HG02840 (cell line): ENCODE measurements at regions not wholly inside any gene's neighbourhood (a gene's known extent, or its start where the extent isn't known, plus 50 kb on each side); places are given as distances from the start of the nearest gene placed in this dataset.

Experiments
- ATAC-seq: cut with Tn5 transposase; IDR thresholded peaks from one replicate; pipeline ENCODE4 v1.9.1; 2021; ENCODE audit warnings: mild to moderate bottlenecking, moderate library complexity, moderate number of reproducible peaks; ENCODE audit not compliant: unreplicated experiment, low FRiP score

DNA sequence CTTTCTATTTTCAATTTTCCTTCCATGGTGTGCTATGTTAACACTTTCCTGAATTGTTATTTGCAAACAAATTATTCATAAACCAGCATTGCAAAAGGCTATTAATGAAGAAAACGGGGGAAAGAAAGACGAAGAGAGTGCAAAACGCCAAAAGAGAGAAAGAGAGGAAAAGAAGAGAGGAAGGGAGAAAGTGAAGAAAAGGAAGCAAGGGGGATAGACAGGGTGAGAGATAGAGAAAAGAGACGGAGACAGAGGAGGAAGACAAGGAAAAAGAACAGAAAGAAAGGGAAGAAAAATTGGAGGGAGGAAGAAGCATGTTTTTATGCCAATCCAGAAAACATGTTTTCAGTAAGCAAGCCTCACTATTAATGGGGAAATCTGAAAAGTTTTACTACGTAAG is 310.6 kb downstream of the TFEC start:
- no peak for ATAC-seq

GRCh38 chr7:115709664-115710063 is 320.9 kb downstream of the TFEC start:
- no peak for ATAC-seq

DNA sequence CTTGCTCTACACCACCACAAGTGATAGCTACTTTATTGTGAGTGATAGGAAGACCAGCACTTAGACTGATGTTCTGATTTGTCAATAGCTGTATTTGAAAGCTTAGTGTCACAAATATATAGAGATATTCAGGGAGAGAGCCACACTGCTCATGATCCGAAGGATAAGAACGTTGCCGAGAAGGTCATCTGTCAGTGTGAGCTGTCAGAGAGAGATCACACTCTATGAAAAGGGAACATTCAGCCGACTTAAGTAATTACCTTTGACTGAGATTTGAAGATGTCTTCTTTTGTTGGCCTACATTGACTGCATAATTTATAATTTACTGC is 322.6 kb downstream of the TFEC start:
- no peak for ATAC-seq

DNA sequence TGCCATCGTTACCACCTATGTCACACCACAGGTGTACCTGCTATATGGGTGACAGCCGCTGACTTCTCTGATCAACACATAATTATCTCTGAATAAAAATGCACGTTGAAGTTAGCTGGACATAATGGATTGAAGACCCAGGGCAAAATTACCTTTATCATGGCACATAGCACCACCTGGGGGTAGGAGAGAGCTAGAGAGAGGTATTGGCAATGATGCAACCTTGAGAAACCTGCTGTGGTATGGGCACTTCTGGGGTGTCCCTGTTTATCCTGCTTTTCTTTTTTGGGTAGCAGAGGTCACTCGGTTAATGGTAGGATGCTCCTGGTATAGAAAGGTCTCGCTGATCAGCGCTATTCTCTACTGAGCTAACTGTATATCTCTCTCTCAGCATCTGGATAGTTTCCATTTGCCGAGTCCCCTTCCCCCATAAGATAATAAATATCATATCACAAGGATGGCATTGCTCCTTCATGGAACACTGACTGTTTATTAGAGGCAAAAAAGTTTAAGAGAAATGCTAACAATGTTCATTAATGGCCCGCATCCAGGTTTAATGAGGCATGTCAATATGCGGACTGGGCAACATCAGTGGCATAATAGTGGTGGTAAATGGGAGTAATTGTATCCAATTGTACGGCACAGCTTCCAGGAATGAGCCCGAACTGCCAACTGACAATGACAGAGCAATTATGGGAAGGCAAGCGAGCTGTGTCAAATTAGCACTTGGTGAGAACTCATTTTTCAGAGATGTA is 323.1 kb downstream of the TFEC start:
- no peak for ATAC-seq

DNA sequence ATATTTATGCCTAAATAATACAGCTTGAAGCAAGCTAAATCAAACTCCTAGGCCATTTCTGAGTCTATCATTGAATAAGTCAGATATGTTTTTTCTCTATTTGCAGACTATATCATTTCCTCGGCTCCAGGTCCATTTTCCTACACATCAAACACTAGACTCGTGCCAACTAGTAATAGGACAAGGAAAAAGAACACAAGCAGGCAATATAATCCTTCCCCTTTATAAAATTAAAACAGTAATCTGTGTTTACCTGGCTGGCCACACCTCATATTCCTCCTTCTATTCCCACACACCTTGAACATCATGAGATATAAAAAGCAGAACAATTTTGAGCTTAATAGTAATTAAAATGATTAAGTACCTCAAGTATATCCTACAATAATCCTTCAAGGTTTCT is 325.7 kb downstream of the TFEC start:
- ATAC-seq, result no peak

GRCh38 chr7:115701141-115701540 is 329.4 kb downstream of the TFEC start:
- no peak for ATAC-seq

DNA sequence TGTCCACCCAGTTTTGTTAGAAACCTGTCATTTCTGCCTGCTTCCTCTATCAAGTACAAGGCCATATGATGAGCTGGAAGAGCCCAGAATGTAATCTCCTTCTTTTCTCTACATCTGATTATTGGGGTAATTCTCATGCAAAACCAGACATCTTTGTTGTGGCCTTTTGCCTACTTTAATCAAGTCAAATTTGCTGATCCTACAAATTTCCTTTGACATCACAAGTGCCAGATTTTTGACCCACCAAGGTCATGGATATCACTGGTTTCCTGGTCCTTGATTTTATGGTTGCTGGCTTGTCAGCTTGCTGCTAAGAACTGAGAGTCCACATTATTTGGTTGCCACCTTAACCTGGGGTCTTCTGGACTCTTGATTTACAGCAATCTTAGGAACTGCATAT is 336.1 kb downstream of the TFEC start:
- no peak for ATAC-seq

- no peak for ATAC-seq
Observed at GRCh38 chr7:115693779-115694178, 336.8 kb downstream of the TFEC start.

DNA sequence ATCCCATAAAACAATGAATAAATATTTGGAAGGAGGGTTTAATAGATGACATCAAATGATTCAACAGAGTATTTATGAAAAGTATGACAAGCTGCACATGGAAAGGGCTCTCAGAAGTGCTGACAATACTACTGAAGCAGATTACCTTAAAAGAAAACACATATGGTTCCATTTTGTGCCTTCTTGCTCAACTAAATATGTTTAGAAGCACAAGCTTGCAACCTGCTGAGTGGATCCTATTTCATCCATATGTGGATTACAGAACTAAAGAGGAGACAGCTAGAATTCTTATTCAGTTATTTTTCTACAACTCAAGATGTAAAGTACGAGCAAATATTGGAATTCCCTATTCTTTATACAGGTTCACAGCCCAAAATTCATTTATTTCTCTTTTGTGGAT is 340.6 kb downstream of the TFEC start:
- ATAC-seq, result no peak

GRCh38 chr7:115683093-115683492 is 347.5 kb downstream of the TFEC start:
- no peak for ATAC-seq

- ATAC-seq, result no peak
Observed at GRCh38 chr7:115682507-115682906, 348.1 kb downstream of the TFEC start.

DNA sequence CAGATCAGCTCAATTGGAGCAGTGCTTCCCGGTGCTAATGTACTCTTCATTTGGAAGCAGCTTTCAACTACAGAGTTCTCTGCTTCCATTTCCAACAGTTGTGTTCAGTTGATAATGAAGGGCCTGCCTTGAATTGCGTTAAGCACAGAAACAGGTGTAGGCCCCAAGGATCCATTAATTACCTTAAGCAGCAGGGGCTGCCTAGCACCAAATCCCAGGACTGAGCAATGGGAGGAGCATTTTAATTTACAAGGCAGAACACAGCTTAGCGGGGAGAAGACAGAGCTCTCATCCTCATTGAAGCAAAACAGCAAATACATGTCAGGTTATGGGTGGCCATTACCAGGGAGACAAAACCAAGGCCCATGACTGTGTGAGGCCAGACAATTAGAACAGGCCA is 349.6 kb downstream of the TFEC start:
- no peak for ATAC-seq

- no peak for ATAC-seq
Observed at GRCh38 chr7:115679976-115680375, 350.6 kb downstream of the TFEC start.

GRCh38 chr7:115679423-115679822 is 351.1 kb downstream of the TFEC start:
- no peak for ATAC-seq

GRCh38 chr7:115678086-115678982 is 352.2 kb downstream of the TFEC start:
- no peak for ATAC-seq

- ATAC-seq, result no peak
Observed at GRCh38 chr7:115676707-115677106, 353.9 kb downstream of the TFEC start.

GRCh38 chr7:115676080-115676479 is 354.5 kb downstream of the TFEC start:
- no peak for ATAC-seq

- no peak for ATAC-seq
Observed at GRCh38 chr7:115674467-115675024, 356.0 kb downstream of the TFEC start.

DNA sequence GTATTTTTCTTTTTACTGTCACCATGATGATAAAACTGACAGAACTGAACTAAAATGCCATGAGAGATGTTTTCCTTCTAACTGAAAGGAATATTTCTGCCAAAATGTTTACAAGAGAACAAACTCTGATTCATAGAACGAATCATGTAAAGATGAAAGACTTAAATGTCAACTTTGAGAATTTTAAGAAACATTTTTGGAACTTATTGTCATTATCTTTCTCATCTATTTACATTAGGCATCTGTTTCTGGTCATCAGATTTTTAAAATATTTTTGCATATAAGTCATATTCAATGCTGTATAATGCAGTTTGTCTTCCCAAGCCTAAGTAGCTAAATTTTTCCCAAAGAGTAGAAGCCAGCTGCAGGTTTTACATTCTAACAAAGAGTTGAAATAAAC is 358.5 kb downstream of the TFEC start:
- ATAC-seq, result no peak

GRCh38 chr7:115662676-115663075 is 367.9 kb downstream of the TFEC start:
- ATAC-seq, result no peak

DNA sequence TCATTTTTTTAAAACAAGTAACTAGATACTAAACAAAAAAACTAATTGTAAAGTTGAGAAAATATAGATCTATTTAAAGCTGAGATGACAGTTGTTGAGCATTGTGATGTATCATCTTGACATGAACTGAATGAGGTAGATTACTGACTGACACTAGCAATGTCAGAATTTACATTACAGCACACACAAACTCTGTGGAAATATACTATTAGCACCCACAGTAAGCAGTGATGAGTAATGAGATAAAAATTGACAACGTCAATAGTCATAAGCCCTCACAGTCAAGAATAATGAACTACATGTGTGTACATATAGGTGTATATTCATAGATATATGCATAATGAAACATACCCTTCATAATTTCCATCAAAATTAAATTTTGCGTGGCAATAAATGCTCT is 368.4 kb downstream of the TFEC start:
- ATAC-seq, result no peak

DNA sequence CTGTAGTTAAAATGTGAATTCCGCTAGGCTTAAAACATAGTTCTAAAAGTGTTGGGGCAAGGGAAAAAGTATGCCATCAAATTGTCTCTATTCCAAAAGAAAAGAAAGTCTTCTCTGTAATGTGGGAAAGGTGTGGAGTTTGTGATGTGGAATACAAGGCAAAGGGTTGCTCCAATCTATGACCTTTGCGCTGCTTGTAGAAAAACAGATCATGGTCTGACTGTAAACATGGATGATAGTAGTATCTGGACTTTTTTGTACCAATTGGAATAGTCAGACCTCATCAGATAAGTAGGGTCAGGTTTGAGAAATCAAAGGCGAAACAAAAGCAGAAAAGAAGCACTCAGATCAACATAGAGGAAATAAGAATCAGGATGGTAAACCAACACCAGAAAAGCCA is 372.3 kb downstream of the TFEC start:
- ATAC-seq, result no peak
